ENCODE measurements at regions not wholly inside any gene's neighbourhood (a gene's known extent, or its start where the extent isn't known, plus 50 kb on each side); places are given as distances from the start of the nearest gene placed in this dataset.

DNA sequence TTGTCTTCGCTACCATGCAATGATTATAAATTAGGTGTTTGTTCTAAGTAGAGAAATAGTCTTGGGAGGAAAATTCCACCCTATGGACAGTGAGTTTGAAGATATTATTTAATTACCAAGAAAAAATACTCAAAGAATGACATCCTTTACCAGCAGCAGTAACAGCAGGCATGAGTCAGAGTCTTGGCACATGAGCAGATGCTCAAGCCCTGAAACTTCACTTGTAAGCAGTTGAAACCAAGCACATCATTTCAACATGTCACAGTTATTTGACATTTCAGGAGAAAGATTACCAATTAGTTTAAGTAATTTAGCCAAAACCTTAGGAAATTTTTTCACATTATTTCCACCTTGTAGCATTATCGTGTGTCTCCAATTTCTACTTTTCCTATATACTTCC is 99.2 kb downstream of the C12orf50 start:
- DNase-seq (ENCODE audit: low spot score), result no peak

- DNase-seq (ENCODE audit: low spot score), result no peak
These were observed 99.9 kb downstream of the C12orf50 start for GRCh38 chr12:87929346-87929745.

GRCh38 chr12:87928031-87928430 is 101.2 kb downstream of the C12orf50 start:
- DNase-seq (ENCODE audit: low spot score), result no peak

DNA sequence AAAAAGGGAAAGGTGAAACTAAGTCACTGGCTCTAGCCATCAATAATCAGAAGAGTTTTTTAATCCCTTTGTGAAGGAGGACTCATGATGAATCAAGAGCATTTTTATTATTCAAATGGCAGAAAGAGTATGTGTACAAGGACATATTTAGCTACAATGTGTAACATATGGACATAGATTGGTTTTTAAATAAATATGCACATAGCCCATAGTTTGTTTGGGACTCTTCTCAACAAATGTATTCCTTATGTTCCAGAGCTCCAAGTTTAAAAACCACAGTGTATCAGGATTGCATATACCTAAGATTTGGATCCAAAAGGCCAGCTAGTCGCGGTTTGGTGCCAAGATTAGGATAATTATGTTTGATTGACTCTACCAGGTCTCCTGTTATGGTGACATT is 104.2 kb downstream of the C12orf50 start:
- no peak for DNase-seq (ENCODE audit: low spot score)

DNA sequence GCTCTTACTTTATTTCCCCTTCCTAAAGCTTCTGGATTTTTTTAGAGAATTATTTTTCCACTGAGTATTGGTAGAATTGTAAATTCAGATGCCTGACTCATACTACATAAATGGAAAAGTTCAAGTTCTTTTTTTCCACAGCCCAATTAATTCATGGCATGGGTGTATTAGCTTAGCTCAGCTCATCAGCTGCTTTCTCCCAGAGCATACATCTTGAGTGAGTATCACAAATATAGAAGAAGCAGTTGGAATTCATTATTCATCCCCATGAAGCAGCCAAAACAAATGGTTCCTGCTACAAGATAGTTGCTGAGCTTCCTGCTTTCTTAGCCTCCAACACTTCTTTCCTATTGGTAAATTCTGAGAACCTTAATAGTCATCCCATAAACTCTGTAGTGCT is 105.1 kb downstream of the C12orf50 start:
- DNase-seq (ENCODE audit: low spot score), result no peak

- no peak for DNase-seq (ENCODE audit: low spot score)
These were observed 105.8 kb downstream of the C12orf50 start for GRCh38 chr12:87923361-87923760.

GRCh38 chr12:87922736-87923135 is 106.5 kb downstream of the C12orf50 start:
- no peak for DNase-seq (ENCODE audit: low spot score)

GRCh38 chr12:87921621-87922020 is 107.6 kb downstream of the C12orf50 start:
- DNase-seq (ENCODE audit: low spot score), result no peak

- no peak for DNase-seq (ENCODE audit: low spot score)
These were observed 109.1 kb downstream of the C12orf50 start for GRCh38 chr12:87920139-87920538.

- no peak for DNase-seq (ENCODE audit: low spot score)
These were observed 127.7 kb downstream of the C12orf50 start for GRCh38 chr12:87901457-87901856.

- no peak for DNase-seq (ENCODE audit: low spot score)
These were observed 131.5 kb downstream of the C12orf50 start for GRCh38 chr12:87897662-87898061.

DNA sequence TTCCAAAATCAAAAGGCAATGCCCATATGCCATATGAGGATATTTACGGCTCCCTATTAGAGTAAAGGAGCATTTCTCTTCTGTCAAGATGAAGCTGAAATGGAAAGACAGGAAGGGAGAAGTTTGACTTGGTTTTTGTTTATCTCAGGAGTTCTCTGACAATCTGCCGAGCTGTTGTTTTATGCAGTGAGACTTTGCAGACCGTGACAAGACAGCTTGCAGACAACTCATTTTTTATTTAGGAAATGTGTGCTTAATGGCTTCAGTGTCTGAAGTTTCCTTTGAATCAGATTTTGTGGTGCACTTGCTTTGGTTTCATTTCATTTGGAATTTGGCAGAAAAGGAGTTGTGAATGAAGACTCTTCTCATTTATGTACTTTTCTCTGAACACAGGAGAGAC is 145.4 kb downstream of the C12orf50 start:
- DNase-seq (ENCODE audit: low spot score), result no peak

- DNase-seq (ENCODE audit: low spot score), result no peak
These were observed 150.1 kb downstream of the C12orf50 start for GRCh38 chr12:87879141-87879540.

GRCh38 chr12:87870493-87871460 is 158.4 kb downstream of the C12orf50 start:
- no peak for DNase-seq (ENCODE audit: low spot score)

GRCh38 chr12:87870061-87870460 is 159.1 kb downstream of the C12orf50 start:
- DNase-seq (ENCODE audit: low spot score), result no peak

GRCh38 chr12:87866578-87867292 is 162.5 kb downstream of the C12orf50 start:
- DNase-seq (ENCODE audit: low spot score), result no peak

DNA sequence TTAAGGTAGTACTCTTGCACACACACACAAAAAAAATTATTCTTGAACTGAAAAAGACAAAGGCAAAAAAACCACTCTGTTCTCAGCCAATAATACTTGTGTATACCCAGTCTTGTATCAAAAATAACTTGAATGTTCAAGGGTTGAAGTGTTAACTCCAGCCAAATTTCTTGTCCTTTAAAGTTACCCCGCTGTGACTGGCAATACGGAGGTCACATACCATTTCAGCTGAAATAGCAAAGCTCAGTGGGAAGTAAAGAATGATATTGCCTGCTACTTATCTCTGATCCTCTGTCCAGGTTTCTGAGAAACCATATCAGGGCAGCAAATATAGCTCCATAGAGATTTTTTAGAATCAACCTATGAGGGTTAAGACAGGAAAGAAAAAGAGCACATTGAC is 167.4 kb downstream of the C12orf50 start:
- DNase-seq (ENCODE audit: low spot score), result no peak

- DNase-seq (ENCODE audit: low spot score), result no peak
These were observed 175.7 kb downstream of the C12orf50 start for GRCh38 chr12:87853448-87854003.

- DNase-seq (ENCODE audit: low spot score), result no peak
These were observed 180.1 kb downstream of the C12orf50 start for GRCh38 chr12:87849074-87849473.

GRCh38 chr12:87848248-87848868 is 180.8 kb downstream of the C12orf50 start:
- DNase-seq (ENCODE audit: low spot score), result peak; percentile 17

- no peak for DNase-seq (ENCODE audit: low spot score)
These were observed 182.1 kb downstream of the C12orf50 start for GRCh38 chr12:87847147-87847546.

DNA sequence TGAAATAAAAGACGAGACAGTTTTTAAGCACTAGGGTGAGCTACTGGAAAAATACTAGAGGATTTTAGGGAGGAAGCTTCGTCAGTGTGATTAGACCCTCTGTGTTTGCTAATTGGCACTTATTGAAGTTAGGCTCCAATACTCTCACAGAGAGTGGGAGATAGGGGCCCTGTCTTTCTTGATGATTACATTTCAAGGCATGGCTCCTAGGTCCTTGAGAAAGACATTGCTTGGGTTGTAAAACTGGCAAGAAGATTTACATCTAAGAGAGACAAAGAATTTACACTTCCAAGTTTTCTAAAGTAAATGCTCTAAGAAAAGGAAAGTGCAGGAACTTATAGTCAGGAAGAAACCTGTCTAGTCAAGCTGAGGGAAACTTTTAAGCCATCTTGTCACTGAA is 183.2 kb downstream of the C12orf50 start:
- DNase-seq (ENCODE audit: low spot score), result no peak

Measured in hepatic stellate cell (primary cell).